ENCODE measurements at regions not wholly inside any gene's neighbourhood (a gene's known extent, or its start where the extent isn't known, plus 50 kb on each side); places are given as distances from the start of the nearest gene placed in this dataset.

DNA sequence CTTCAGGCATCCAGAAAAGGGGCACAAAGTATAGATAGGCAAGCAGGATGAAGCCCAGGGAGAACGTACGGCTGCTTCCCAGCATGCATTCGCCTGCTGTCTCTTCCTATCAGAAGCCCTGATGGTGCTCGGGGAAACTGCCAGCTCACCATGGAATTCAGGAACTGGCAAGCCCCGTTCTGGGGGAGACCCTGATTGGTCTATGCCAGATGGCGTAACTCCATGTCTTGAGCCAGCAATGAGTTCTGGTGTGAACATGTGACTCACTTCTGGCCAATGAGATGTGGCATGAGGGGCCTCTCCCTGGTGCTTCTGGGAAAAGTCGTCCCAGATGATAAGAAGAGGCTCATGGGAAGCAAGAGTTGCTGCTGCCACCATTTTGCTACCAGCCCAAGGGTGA, 270.8 kb downstream of the BCL11B start:
- TF ChIP-seq ZNF292 (CRISPR knock-in tag; IDR thresholded peaks at IDR 0.05; ENCODE audit: borderline replicate concordance, low read depth) (no peak), ZFP91 (CRISPR knock-in tag; IDR thresholded peaks at IDR 0.05; ENCODE audit: borderline replicate concordance) (no peak), ZNF441 (CRISPR knock-in tag; IDR thresholded peaks at IDR 0.05; ENCODE audit: borderline replicate concordance) (no peak), ZNF761 (CRISPR knock-in tag; conservative IDR thresholded peaks at IDR 0.05) (no peak), TERF1 (CRISPR knock-in tag; IDR thresholded peaks at IDR 0.05) (no peak), ZNF484 (CRISPR knock-in tag; IDR thresholded peaks at IDR 0.05; ENCODE audit: borderline replicate concordance, low read depth) (no peak), ZNF546 (CRISPR knock-in tag; conservative IDR thresholded peaks at IDR 0.05) (no peak), ZBTB7B (CRISPR knock-in tag; IDR thresholded peaks at IDR 0.05) (no peak), NFE2L1 (CRISPR knock-in tag; IDR thresholded peaks at IDR 0.05; ENCODE audit: borderline replicate concordance) (no peak), TAF15 (IDR thresholded peaks at IDR 0.05; ENCODE audit: low read depth, low read length, poor library complexity, severe bottlenecking) (no peak), PHF8 (CRISPR knock-in tag; IDR thresholded peaks at IDR 0.05) (no peak), ZNF614 (CRISPR knock-in tag; IDR thresholded peaks at IDR 0.05; ENCODE audit: borderline replicate concordance) (no peak), SOX6 (IDR thresholded peaks at IDR 0.05) (no peak), SOX6 (CRISPR knock-in tag; IDR thresholded peaks at IDR 0.05) (no peak), ZNF207 (IDR thresholded peaks at IDR 0.05; ENCODE audit: borderline replicate concordance) (no peak)
- TF ChIP-seq, protein P1, sequence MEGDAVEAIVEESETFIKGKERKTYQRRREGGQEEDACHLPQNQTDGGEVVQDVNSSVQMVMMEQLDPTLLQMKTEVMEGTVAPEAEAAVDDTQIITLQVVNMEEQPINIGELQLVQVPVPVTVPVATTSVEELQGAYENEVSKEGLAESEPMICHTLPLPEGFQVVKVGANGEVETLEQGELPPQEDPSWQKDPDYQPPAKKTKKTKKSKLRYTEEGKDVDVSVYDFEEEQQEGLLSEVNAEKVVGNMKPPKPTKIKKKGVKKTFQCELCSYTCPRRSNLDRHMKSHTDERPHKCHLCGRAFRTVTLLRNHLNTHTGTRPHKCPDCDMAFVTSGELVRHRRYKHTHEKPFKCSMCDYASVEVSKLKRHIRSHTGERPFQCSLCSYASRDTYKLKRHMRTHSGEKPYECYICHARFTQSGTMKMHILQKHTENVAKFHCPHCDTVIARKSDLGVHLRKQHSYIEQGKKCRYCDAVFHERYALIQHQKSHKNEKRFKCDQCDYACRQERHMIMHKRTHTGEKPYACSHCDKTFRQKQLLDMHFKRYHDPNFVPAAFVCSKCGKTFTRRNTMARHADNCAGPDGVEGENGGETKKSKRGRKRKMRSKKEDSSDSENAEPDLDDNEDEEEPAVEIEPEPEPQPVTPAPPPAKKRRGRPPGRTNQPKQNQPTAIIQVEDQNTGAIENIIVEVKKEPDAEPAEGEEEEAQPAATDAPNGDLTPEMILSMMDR (CRISPR knock-in tag; IDR thresholded peaks at IDR 0.05): no peak
- TF ChIP-seq, protein P2, sequence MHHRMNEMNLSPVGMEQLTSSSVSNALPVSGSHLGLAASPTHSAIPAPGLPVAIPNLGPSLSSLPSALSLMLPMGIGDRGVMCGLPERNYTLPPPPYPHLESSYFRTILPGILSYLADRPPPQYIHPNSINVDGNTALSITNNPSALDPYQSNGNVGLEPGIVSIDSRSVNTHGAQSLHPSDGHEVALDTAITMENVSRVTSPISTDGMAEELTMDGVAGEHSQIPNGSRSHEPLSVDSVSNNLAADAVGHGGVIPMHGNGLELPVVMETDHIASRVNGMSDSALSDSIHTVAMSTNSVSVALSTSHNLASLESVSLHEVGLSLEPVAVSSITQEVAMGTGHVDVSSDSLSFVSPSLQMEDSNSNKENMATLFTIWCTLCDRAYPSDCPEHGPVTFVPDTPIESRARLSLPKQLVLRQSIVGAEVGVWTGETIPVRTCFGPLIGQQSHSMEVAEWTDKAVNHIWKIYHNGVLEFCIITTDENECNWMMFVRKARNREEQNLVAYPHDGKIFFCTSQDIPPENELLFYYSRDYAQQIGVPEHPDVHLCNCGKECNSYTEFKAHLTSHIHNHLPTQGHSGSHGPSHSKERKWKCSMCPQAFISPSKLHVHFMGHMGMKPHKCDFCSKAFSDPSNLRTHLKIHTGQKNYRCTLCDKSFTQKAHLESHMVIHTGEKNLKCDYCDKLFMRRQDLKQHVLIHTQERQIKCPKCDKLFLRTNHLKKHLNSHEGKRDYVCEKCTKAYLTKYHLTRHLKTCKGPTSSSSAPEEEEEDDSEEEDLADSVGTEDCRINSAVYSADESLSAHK (CRISPR knock-in tag; IDR thresholded peaks at IDR 0.05; ENCODE audit: borderline replicate concordance): no peak
- FAIRE-seq: no peak
- Histone ChIP-seq H2AFZ (ENCODE audit: low read length) (no peak overlapping the region), H3K27me3 (ENCODE audit: control insufficient read depth in 1 of 2, insufficient read depth in 2 of 2, low read length in 2 of 2) (peaks cover 0 to 2% of the 10 kb centered on the region in 2 experiments; a peak in 2 of 5 replicates), H4K20me1 (ENCODE audit: insufficient read depth, low read length) (no peaks in the 10 kb centered on the region), H3K4me3 (replicated peaks in 1 of 3; ENCODE audit: insufficient read depth in 1 of 3, low read depth in 2 of 3, low read length in 3 of 3) (no peak overlapping the region), H3K27ac (ENCODE audit: extremely low read length, insufficient read depth, low read length) (no peak overlapping the region), H3K79me2 (ENCODE audit: insufficient read depth, low read length) (no peaks in the 10 kb centered on the region), H3K9me3 (ENCODE audit: low read length) (no peaks in the 10 kb centered on the region), H3K36me3 (replicated peaks in 1 of 2; ENCODE audit: control insufficient read depth in 1 of 2, insufficient read depth in 2 of 2, low read length in 2 of 2) (no peaks in the 10 kb centered on the region), H3K4me2 (ENCODE audit: low read depth, low read length) (no peak overlapping the region), H3K4me1 (ENCODE audit: insufficient read depth, low read length) (no peaks in the 10 kb centered on the region), H3K9ac (ENCODE audit: insufficient read depth, low read depth, low read length) (no peak overlapping the region)
- no peak for ATAC-seq
- POLR2A ChIA-PET: no interaction called here
- BruUV-seq (replicated peaks): no TSS peak
- no peak for DNase-seq (ENCODE audit: low spot score)
- CTCF ChIA-PET (ENCODE audit: low intra/inter-chr PET ratio, low total read pairs): no interaction called here
- WGBS (ENCODE audit: low lambda C conversion rate): 51% methylated on average over 4 of the region's 7 CpGs
- intact Hi-C loops (cut with micrococcal nuclease; ENCODE audit: unreplicated experiment) (no loop called here), in situ Hi-C loops (cut with HindIII; ENCODE audit: extremely low pct_ligation_motif_present, low pct_unique_long_range_greater_than_20kb) (no loop called here)

All from HepG2 (cell line).